Neural cell (in vitro differentiated cells): ENCODE measurements at regions not wholly inside any gene's neighbourhood (a gene's known extent, or its start where the extent isn't known, plus 50 kb on each side); places are given as distances from the start of the nearest gene placed in this dataset.

Source experiments
- H2AFZ ChIP-seq: fragments of 200-600, 300-800 bp; sonication (generic), shearing (Covaris generic); 2 replicates; pipeline ENCODE4 v1.6.0; 2014; ENCODE audit warnings: low read depth, mild to moderate bottlenecking, antibody characterized with exemption, low read length, moderate library complexity
- H3F3A ChIP-seq: fragments of 200-600 bp; shearing (Covaris generic); 2 replicates; pipeline ENCODE4 v1.6.1; 2016; ENCODE audit warnings: mild to moderate bottlenecking, moderate library complexity, mixed read lengths, antibody characterized with exemption, low read length; ENCODE audit not compliant: insufficient read depth, poor library complexity, severe bottlenecking
- H3K27ac ChIP-seq: fragments of 200-600, 300-800 bp; sonication (generic), shearing (Covaris generic); 2 replicates; pipeline ENCODE4 v1.5.1; 2014; ENCODE audit warnings: mild to moderate bottlenecking, low read length, moderate library complexity
- H3K27me3 ChIP-seq: fragments of 300-800, 200-600 bp; sonication (generic), shearing (Covaris generic); 2 replicates; pipeline ENCODE4 v1.6.0; 2014; ENCODE audit warnings: mild to moderate bottlenecking, low read depth, low read length, moderate library complexity; ENCODE audit not compliant: insufficient read depth
- H3K36me3 ChIP-seq: fragments of 300-800, 200-600 bp; sonication (generic), shearing (Covaris generic); 2 replicates; pipeline ENCODE4 v1.5.1; 2014; ENCODE audit warnings: mild to moderate bottlenecking, antibody characterized with exemption, low read length, moderate library complexity; ENCODE audit not compliant: insufficient read depth
- H3K4me2 ChIP-seq: fragments of 300-800, 200-600 bp; sonication (generic), shearing (Covaris generic); 2 replicates; pipeline ENCODE4 v1.6.0; 2014; ENCODE audit warnings: mild to moderate bottlenecking, low read length
- H3K4me3 ChIP-seq: fragments of 300-800, 200-600 bp; sonication (generic), shearing (Covaris generic); 2 replicates; pipeline ENCODE4 v1.5.1; 2014; ENCODE audit warnings: mild to moderate bottlenecking, low read length, moderate library complexity
- H3K79me2 ChIP-seq: fragments of 200-600 bp; shearing (Covaris generic); replicated peaks from 2 replicates; pipeline ENCODE4 v1.6.0; 2014; ENCODE audit warnings: mild to moderate bottlenecking, low read length, moderate library complexity; ENCODE audit not compliant: insufficient read depth
- H3K9ac ChIP-seq: fragments of 300-800, 200-600 bp; sonication (generic), shearing (Covaris generic); 2 replicates; pipeline ENCODE4 v1.6.1; 2016; ENCODE audit warnings: mild to moderate bottlenecking, low read length, mixed read lengths
- H3K9me2 ChIP-seq: fragments of 200-600 bp; shearing (Covaris generic); 2 replicates; pipeline ENCODE4 v1.6.1; 2016; ENCODE audit warnings: mild to moderate bottlenecking, low read length, mixed read lengths; ENCODE audit not compliant: insufficient read depth
- H3K9me3 ChIP-seq: fragments of 200-600, 300-800 bp; sonication (generic), shearing (Covaris generic); 2 replicates; pipeline ENCODE4 v1.6.1; 2016; ENCODE audit warnings: mild to moderate bottlenecking, mixed run types, low read length, moderate library complexity, mixed read lengths
- H4K20me1 ChIP-seq: fragments of 200-600 bp; shearing (Covaris generic); 2 replicates; pipeline ENCODE4 v1.6.1; 2016; ENCODE audit warnings: mild to moderate bottlenecking, mixed run types; ENCODE audit not compliant: insufficient read depth
- CTCF ChIP-seq: fragments of 450-650 bp; IDR thresholded peaks from 2 replicates; pipeline ENCODE4 v1.5.1; 2014; ENCODE audit warnings: antibody characterized with exemption, mild to moderate bottlenecking, moderate library complexity; ENCODE audit not compliant: poor library complexity, severe bottlenecking
- EP300 ChIP-seq: fragments of 450-650 bp; conservative IDR thresholded peaks from 2 replicates; pipeline ENCODE4 v1.6.1; 2014; ENCODE audit warnings: antibody characterized with exemption, mild to moderate bottlenecking, moderate library complexity; ENCODE audit not compliant: poor library complexity, severe bottlenecking
- EZH2 ChIP-seq: fragments of 200-600, 300-800 bp; shearing (Covaris generic), sonication (generic); IDR thresholded peaks from 2 replicates; pipeline ENCODE4 v1.6.1; 2014; ENCODE audit warnings: antibody characterized with exemption, low read length, borderline replicate concordance, mild to moderate bottlenecking; ENCODE audit not compliant: insufficient read depth, poor library complexity, severe bottlenecking
- MXI1 ChIP-seq: fragments of 450-650 bp; conservative IDR thresholded peaks from 2 replicates; pipeline ENCODE4 v1.6.1; 2014; ENCODE audit warnings: antibody characterized with exemption, mild to moderate bottlenecking; ENCODE audit not compliant: poor library complexity, severe bottlenecking
- POLR2AphosphoS5 ChIP-seq: IDR thresholded peaks from 2 replicates; pipeline ENCODE4 v1.6.1; 2012
- RAD21 ChIP-seq: fragments of 450-650 bp; conservative IDR thresholded peaks from 2 replicates; pipeline ENCODE4 v1.6.1; 2014; ENCODE audit warnings: antibody characterized with exemption, mild to moderate bottlenecking, moderate library complexity
- REST ChIP-seq: IDR thresholded peaks from 2 replicates; pipeline ENCODE4 v1.6.1; 2012; ENCODE audit warnings: borderline replicate concordance

GRCh38 chr10:63698787-63699150, 177.6 kb downstream of the REEP3 start:
- H3K4me2 ChIP-seq, result no peak overlapping the region

GRCh38 chr10:63699785-63700613, 178.8 kb downstream of the REEP3 start:
- H3F3A ChIP-seq, result no peaks in the 10 kb centered on the region
- no peak overlapping the region for H3K9ac ChIP-seq
- no peaks in the 10 kb centered on the region for H3K9me2 ChIP-seq
- no peaks in the 10 kb centered on the region for H3K79me2 ChIP-seq
- no peaks in the 10 kb centered on the region for H3K36me3 ChIP-seq
- H4K20me1 ChIP-seq, result no peaks in the 10 kb centered on the region
- H2AFZ ChIP-seq, result no peak overlapping the region
- no peaks in the 10 kb centered on the region for H3K27me3 ChIP-seq
- H3K27ac ChIP-seq, result no peak overlapping the region
- no peak overlapping the region for H3K4me3 ChIP-seq
- no peak overlapping the region for H3K4me2 ChIP-seq
- H3K9me3 ChIP-seq, result no peaks in the 10 kb centered on the region
- TF ChIP-seq CTCF, result no peak

More at GRCh38 chr10:63698787-63699150, 177.6 kb downstream of the REEP3 start:
- Histone ChIP-seq H3K27ac (no peak overlapping the region), H3K9me3 (no peaks in the 10 kb centered on the region), H4K20me1 (no peaks in the 10 kb centered on the region), H3K79me2 (no peaks in the 10 kb centered on the region), H3K4me3 (no peak overlapping the region), H3K9me2 (no peaks in the 10 kb centered on the region), H3K9ac (no peak overlapping the region), H3K36me3 (no peaks in the 10 kb centered on the region), H2AFZ (no peak overlapping the region), H3F3A (no peaks in the 10 kb centered on the region), H3K27me3 (no peaks in the 10 kb centered on the region)
- TF ChIP-seq CTCF, result no peak

- H3K4me2 ChIP-seq, result no peak overlapping the region
- no peaks in the 10 kb centered on the region for H3K79me2 ChIP-seq
- H3K9me2 ChIP-seq, result no peaks in the 10 kb centered on the region
- no peak overlapping the region for H3K9ac ChIP-seq
- H3K4me3 ChIP-seq, result no peak overlapping the region
- no peak overlapping the region for H3K27ac ChIP-seq
- no peaks in the 10 kb centered on the region for H3F3A ChIP-seq
- H3K9me3 ChIP-seq, result no peaks in the 10 kb centered on the region
- no peak overlapping the region for H2AFZ ChIP-seq
- H3K36me3 ChIP-seq, result no peaks in the 10 kb centered on the region
- no peaks in the 10 kb centered on the region for H3K27me3 ChIP-seq
- TF ChIP-seq EP300, result no peak
- TF ChIP-seq CTCF, result no peak
- TF ChIP-seq MXI1, result no peak
- TF ChIP-seq RAD21, result no peak
- TF ChIP-seq REST, result no peak
- no peak for TF ChIP-seq POLR2AphosphoS5
- no peak for TF ChIP-seq EZH2
- H4K20me1 ChIP-seq, result no peaks in the 10 kb centered on the region
Observed at GRCh38 chr10:63700631-63701156, 179.5 kb downstream of the REEP3 start.
